ENCODE measurements at regions not wholly inside any gene's neighbourhood (a gene's known extent, or its start where the extent isn't known, plus 50 kb on each side); places are given as distances from the start of the nearest gene placed in this dataset.

- no peak for DNase-seq
Observed at GRCh38 chr11:91742155-91742554, 482.5 kb upstream of the FAT3 start.

- DNase-seq = no peak
Observed at GRCh38 chr11:91731051-91731450, 493.6 kb upstream of the FAT3 start.

GRCh38 chr11:91730620-91731019, 494.0 kb upstream of the FAT3 start:
- DNase-seq = no peak

GRCh38 chr11:91730057-91730456, 494.6 kb upstream of the FAT3 start:
- no peak for DNase-seq

- DNase-seq = no peak
Observed at GRCh38 chr11:91717169-91717568, 507.4 kb upstream of the FAT3 start.

GRCh38 chr11:91707652-91708482, 516.8 kb upstream of the FAT3 start:
- DNase-seq = no peak

- no peak for DNase-seq
Observed at GRCh38 chr11:91703042-91703441, 521.6 kb upstream of the FAT3 start.

GRCh38 chr11:91700854-91701253, 523.8 kb upstream of the FAT3 start:
- no peak for DNase-seq

- no peak for DNase-seq
Observed at GRCh38 chr11:91698845-91699244, 525.8 kb upstream of the FAT3 start.

- no peak for DNase-seq
Observed at GRCh38 chr11:91694331-91694730, 530.3 kb upstream of the FAT3 start.

GRCh38 chr11:91691872-91692271, 532.7 kb upstream of the FAT3 start:
- DNase-seq = no peak

- DNase-seq = no peak
Observed at GRCh38 chr11:91688672-91689071, 535.9 kb upstream of the FAT3 start.

- no peak for DNase-seq
Observed at GRCh38 chr11:91686700-91687099, 537.9 kb upstream of the FAT3 start.

- DNase-seq = no peak
Observed at GRCh38 chr11:91686281-91686680, 538.3 kb upstream of the FAT3 start.

GRCh38 chr11:91673705-91674104, 550.9 kb upstream of the FAT3 start:
- no peak for DNase-seq

GRCh38 chr11:91664521-91664920, 560.1 kb upstream of the FAT3 start:
- DNase-seq = no peak

- no peak for DNase-seq
Observed at GRCh38 chr11:91660036-91660435, 564.6 kb upstream of the FAT3 start.

GRCh38 chr11:91654686-91655085, 569.9 kb upstream of the FAT3 start:
- no peak for DNase-seq

GRCh38 chr11:91653079-91653754, 571.4 kb upstream of the FAT3 start:
- no peak for DNase-seq

GRCh38 chr11:91650802-91651201, 573.8 kb upstream of the FAT3 start:
- DNase-seq = no peak

- no peak for DNase-seq
Observed at GRCh38 chr11:91641153-91641552, 583.5 kb upstream of the FAT3 start.

- no peak for DNase-seq
Observed at GRCh38 chr11:91639359-91639758, 585.3 kb upstream of the FAT3 start.

- DNase-seq = no peak
Observed at GRCh38 chr11:91630916-91631673, 593.5 kb upstream of the FAT3 start.

- DNase-seq = no peak
Observed at GRCh38 chr11:91625495-91625894, 599.1 kb upstream of the FAT3 start.

Data from MV-4-11 (cell line).